Ishikawa (cell line): ENCODE measurements at regions not wholly inside any gene's neighbourhood (a gene's known extent, or its start where the extent isn't known, plus 50 kb on each side); places are given as distances from the start of the nearest gene placed in this dataset.

Source experiments
- EGR1 ChIP-seq: IDR thresholded peaks from 2 replicates; pipeline ENCODE4 v1.6.1; 2012
- EP300 ChIP-seq: IDR thresholded peaks from 2 replicates; pipeline ENCODE4 v1.6.1; 2012; ENCODE audit warnings: borderline replicate concordance
- RAD21 ChIP-seq: IDR thresholded peaks from 2 replicates; pipeline ENCODE4 v1.6.1; 2012; ENCODE audit warnings: low read depth
- TF ChIP-seq, protein P1 (sequence below): IDR thresholded peaks from 2 replicates; pipeline ENCODE4 v1.6.1; 2012

DNA sequence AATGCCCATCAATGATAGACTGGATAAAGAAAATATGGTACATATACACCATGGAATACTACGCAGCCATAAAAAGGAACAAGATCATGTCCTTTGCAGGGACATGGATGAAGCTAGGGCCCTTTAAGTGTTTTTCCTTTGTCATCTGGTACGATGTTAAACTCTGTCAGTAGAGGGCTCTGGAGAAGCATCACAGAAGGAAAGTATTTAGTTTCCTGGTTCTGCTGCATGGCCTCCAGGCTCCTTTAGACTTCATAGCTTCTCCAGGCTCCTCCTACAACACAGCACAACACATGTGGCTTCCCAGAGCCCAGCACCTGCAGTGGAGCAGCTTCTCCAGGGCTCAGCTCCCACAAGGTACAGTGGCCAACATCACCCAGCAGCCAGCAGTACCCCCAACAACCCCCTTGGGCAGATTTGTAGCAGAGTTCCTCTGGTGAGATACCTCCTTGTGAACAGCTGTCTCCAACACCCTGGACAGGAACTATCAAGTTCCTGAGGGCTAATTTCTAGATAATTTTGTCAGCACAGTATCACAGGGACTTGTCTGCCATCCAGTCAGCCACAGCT, 63.4 kb downstream of the KCTD12 start:
- TF ChIP-seq RAD21 = peak; percentile 29; the same call in 1 of the 2 replicates
- no peak for TF ChIP-seq EP300
- no peak for TF ChIP-seq EGR1
- TF ChIP-seq, protein P1, sequence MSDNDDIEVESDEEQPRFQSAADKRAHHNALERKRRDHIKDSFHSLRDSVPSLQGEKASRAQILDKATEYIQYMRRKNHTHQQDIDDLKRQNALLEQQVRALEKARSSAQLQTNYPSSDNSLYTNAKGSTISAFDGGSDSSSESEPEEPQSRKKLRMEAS = no peak
